ENCODE measurements at regions not wholly inside any gene's neighbourhood (a gene's known extent, or its start where the extent isn't known, plus 50 kb on each side); places are given as distances from the start of the nearest gene placed in this dataset.

GRCh38 chr12:125311050-125311449 lies 245.8 kb downstream of the AACS start:
- peaks cover 13% of the 10 kb centered on the region for H3K27me3 ChIP-seq
- no peak overlapping the region for H3K4me3 ChIP-seq
- 63 to 77% (median 72%) methylated on average over 7 of the region's 7 CpGs for WGBS, 4 donors
- TF ChIP-seq POLR2A (IDR thresholded peaks at IDR 0.05) (no peak), CTCF (IDR thresholded peaks at IDR 0.05) (no peak)
- H3K36me3 ChIP-seq (replicated peaks in 1 of 2): no peaks in the 10 kb centered on the region
- no peaks in the 10 kb centered on the region for H3K9me3 ChIP-seq (replicated peaks in 1 of 3)
- H3K4me1 ChIP-seq (replicated peaks in 1 of 2): no peaks in the 10 kb centered on the region
- DNase-seq: no peak
- H3K27ac ChIP-seq: no peak overlapping the region
- intact Hi-C loops (cut with DNase I): no loop called here

- H3K4me3 ChIP-seq: no peak overlapping the region
- TF ChIP-seq POLR2A (IDR thresholded peaks at IDR 0.05): no peak
- no peak for TF ChIP-seq CTCF (IDR thresholded peaks at IDR 0.05)
Observed at GRCh38 chr12:125312471-125312870, 247.2 kb downstream of the AACS start.

DNA sequence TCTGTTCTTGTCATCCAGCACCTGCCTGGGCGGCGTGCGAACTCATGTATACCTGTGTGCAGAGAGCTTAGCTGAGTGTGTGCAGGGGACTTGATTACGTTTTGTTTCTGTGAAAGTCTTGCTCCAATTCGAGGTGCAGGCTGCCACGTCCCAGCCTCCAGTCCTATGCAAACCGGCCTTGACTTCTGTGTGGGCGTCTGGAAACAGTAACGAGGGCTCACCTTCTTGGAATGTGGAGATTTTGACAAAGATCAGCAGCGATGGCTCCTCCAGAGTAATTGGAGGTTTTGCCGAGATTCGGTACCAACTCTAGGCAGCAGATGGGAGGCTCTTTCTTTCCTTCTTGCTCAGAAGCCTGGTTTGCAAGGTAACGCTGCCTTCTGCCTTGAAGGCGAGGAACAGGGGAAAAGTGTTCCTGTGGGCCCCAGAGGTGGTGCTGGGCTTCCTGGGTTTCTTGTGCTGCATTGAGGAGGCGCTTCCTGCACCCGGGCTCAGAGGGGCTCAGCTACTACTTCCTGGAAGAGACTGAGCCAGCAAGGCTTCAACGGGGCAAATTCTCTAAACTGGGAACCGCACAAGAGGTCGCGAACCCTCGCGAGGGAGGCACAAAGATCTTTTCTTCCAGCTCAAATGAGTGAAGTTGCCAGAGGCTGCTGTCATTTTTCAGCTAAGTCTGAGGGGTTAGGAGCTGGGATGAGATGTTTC lies 249.0 kb downstream of the AACS start:
- H3K4me3 ChIP-seq: no peak overlapping the region
- WGBS, 4 donors: 34 to 47% (median 36%) methylated on average over 17 to 22 of the region's 22 CpGs
- H3K9me3 ChIP-seq (replicated peaks in 1 of 3): no peaks in the 10 kb centered on the region
- TF ChIP-seq CTCF (IDR thresholded peaks at IDR 0.05) (no peak), POLR2A (IDR thresholded peaks at IDR 0.05) (no peak)
- H3K36me3 ChIP-seq (replicated peaks in 1 of 2): no peaks in the 10 kb centered on the region
- DNase-seq: no peak
- H3K4me1 ChIP-seq (replicated peaks in 1 of 2): no peaks in the 10 kb centered on the region
- H3K27me3 ChIP-seq: peaks cover 8% of the 10 kb centered on the region
- H3K27ac ChIP-seq: no peak overlapping the region
- intact Hi-C loops (cut with DNase I): no loop called here

More at GRCh38 chr12:125312471-125312870, 247.2 kb downstream of the AACS start:
- DNase-seq: no peak
- intact Hi-C loops (cut with DNase I): no loop called here
- H3K4me1 ChIP-seq (replicated peaks in 1 of 2): no peaks in the 10 kb centered on the region
- WGBS, 4 donors: 79 to 87% (median 85%) methylated on average over 3 of the region's 3 CpGs
- peaks cover 8% of the 10 kb centered on the region for H3K27me3 ChIP-seq
- H3K36me3 ChIP-seq (replicated peaks in 1 of 2): no peaks in the 10 kb centered on the region
- H3K27ac ChIP-seq: no peak overlapping the region
- no peaks in the 10 kb centered on the region for H3K9me3 ChIP-seq (replicated peaks in 1 of 3)

DNA sequence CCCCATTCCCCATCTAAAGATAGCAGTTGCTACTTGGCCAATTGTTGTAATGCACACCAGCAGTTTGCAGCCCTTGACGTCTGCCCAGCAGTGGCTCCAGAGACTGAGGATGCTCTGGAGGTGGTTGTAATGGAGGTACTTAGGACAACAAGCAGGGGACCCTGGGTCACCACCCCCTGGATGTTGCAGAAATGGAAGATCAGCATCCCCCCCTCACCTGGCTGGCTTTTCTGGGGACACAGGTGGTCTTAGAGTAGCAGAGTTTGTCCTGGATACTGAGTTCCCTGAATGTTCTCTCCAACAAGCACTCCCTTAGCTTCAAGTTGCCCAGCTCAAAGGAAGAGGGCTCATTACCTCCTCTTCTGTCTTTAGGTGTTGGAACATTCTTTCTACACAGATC lies 250.5 kb downstream of the AACS start:
- intact Hi-C loops (cut with DNase I): no loop called here
- no peaks in the 10 kb centered on the region for H3K36me3 ChIP-seq (replicated peaks in 1 of 2)
- no peak for TF ChIP-seq CTCF (IDR thresholded peaks at IDR 0.05)
- no peak for TF ChIP-seq POLR2A (IDR thresholded peaks at IDR 0.05)
- no peaks in the 10 kb centered on the region for H3K4me1 ChIP-seq (replicated peaks in 1 of 2)
- no peak overlapping the region for H3K27ac ChIP-seq
- 40 to 75% (median 69%) methylated on average over 1 of the region's 1 CpG for WGBS, 4 donors
- no peak for DNase-seq
- H3K4me3 ChIP-seq: no peak overlapping the region
- peaks cover 8% of the 10 kb centered on the region for H3K27me3 ChIP-seq
- no peaks in the 10 kb centered on the region for H3K9me3 ChIP-seq (replicated peaks in 1 of 3)

Data from adrenal gland (tissue), 9 donors.